ENCODE measurements at regions not wholly inside any gene's neighbourhood (a gene's known extent, or its start where the extent isn't known, plus 50 kb on each side); places are given as distances from the start of the nearest gene placed in this dataset.

GRCh38 chr1:164951508-164951907, 392.5 kb downstream of the PBX1 start:
- TF ChIP-seq CTCF (IDR thresholded peaks at IDR 0.05) (no peak), USF1 (IDR thresholded peaks at IDR 0.05; ENCODE audit: borderline replicate concordance, low read depth) (no peak), FOSL2 (IDR thresholded peaks at IDR 0.05; ENCODE audit: borderline replicate concordance, low read depth) (no peak), SMC3 (IDR thresholded peaks at IDR 0.05; ENCODE audit: low read depth, low read length) (no peak), REST (IDR thresholded peaks at IDR 0.05; ENCODE audit: low read depth, low read length) (no peak), NFIC (IDR thresholded peaks at IDR 0.05; ENCODE audit: borderline replicate concordance) (no peak)
